ENCODE measurements at regions not wholly inside any gene's neighbourhood (a gene's known extent, or its start where the extent isn't known, plus 50 kb on each side); places are given as distances from the start of the nearest gene placed in this dataset.

- TF ChIP-seq CTCF (IDR thresholded peaks at IDR 0.05) (no peak), POLR2AphosphoS5 (IDR thresholded peaks at IDR 0.05; ENCODE audit: insufficient read depth in 1 of 2, low read depth in 1 of 2) (no peak), POLR2A (IDR thresholded peaks at IDR 0.05) (no peak)
Observed at GRCh38 chr18:77974329-77974728, 724.7 kb downstream of the GALR1 start.

All from vagina (tissue), 2 donors.